GM10248 (cell line): ENCODE measurements at regions not wholly inside any gene's neighbourhood (a gene's known extent, or its start where the extent isn't known, plus 50 kb on each side); places are given as distances from the start of the nearest gene placed in this dataset.

Experiments
- CTCF ChIA-PET: fragments of 300-600 bp; sonication (Branson Sonifier 250); formaldehyde crosslinking; extraction: SDS; loops from one replicate; lab custom pipeline; 2021; ENCODE audit warnings: antibody characterized with exemption; lab: Yijun Ruan, JAX
- POLR2A ChIA-PET: fragments of 350-650 bp; sonication (Branson Sonifier 250); formaldehyde crosslinking; extraction: SDS; loops from one replicate; lab custom pipeline; 2020; ENCODE audit warnings: antibody characterized with exemption; lab: Yijun Ruan, JAX
- DNase-seq: peaks from one replicate; pipeline ENCODE4 v3.0.0; 2012; ENCODE audit errors: extremely low spot score
- TF ChIP-seq, protein P1 (sequence below): IDR thresholded peaks from 2 replicates; pipeline ENCODE4 v1.5.1; 2012; ENCODE audit warnings: mild to moderate bottlenecking, low read depth; ENCODE audit errors: extremely low read depth, missing control alignments, control extremely low read depth

DNA sequence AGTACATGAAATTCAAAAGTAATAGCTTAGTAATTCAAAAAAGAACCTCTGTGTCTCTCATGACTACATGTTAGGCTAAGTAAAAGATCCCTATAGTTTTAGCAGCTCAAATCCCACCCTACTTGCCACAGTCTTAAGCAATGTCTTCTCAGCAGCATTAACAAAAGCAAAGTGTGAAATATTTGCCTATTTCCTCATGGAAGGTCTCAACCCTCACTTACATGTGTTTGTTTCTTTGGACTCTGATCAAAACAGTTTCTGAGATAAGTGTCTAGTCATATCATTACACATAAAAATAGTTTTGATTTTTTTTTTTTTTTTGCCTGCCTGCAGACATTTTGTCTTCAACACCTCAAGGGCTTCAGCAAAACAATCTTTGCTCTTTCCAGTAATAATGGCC is 310.5 kb downstream of the CETN3 start:
- ChIA-PET CTCF (interaction anchor here (1.6 kb wide), 1 partner anchor 15 kb away, joined by 3 read pairs; no protein-coding TSS in a partner anchor), POLR2A (no interaction called here)
- DNase-seq: no peak
- TF ChIP-seq, protein P1, sequence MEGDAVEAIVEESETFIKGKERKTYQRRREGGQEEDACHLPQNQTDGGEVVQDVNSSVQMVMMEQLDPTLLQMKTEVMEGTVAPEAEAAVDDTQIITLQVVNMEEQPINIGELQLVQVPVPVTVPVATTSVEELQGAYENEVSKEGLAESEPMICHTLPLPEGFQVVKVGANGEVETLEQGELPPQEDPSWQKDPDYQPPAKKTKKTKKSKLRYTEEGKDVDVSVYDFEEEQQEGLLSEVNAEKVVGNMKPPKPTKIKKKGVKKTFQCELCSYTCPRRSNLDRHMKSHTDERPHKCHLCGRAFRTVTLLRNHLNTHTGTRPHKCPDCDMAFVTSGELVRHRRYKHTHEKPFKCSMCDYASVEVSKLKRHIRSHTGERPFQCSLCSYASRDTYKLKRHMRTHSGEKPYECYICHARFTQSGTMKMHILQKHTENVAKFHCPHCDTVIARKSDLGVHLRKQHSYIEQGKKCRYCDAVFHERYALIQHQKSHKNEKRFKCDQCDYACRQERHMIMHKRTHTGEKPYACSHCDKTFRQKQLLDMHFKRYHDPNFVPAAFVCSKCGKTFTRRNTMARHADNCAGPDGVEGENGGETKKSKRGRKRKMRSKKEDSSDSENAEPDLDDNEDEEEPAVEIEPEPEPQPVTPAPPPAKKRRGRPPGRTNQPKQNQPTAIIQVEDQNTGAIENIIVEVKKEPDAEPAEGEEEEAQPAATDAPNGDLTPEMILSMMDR: no peak

GRCh38 chr5:90097082-90097477 is 312.5 kb downstream of the CETN3 start:
- CTCF ChIA-PET: no interaction called here
- TF ChIP-seq, protein P1: no peak
- DNase-seq: no peak
- POLR2A ChIA-PET: no interaction called here

- no peak for DNase-seq
- ChIA-PET POLR2A (no interaction called here), CTCF (no interaction called here)
- TF ChIP-seq, protein P1: no peak
These were observed 313.0 kb downstream of the CETN3 start for GRCh38 chr5:90096415-90097081.

DNA sequence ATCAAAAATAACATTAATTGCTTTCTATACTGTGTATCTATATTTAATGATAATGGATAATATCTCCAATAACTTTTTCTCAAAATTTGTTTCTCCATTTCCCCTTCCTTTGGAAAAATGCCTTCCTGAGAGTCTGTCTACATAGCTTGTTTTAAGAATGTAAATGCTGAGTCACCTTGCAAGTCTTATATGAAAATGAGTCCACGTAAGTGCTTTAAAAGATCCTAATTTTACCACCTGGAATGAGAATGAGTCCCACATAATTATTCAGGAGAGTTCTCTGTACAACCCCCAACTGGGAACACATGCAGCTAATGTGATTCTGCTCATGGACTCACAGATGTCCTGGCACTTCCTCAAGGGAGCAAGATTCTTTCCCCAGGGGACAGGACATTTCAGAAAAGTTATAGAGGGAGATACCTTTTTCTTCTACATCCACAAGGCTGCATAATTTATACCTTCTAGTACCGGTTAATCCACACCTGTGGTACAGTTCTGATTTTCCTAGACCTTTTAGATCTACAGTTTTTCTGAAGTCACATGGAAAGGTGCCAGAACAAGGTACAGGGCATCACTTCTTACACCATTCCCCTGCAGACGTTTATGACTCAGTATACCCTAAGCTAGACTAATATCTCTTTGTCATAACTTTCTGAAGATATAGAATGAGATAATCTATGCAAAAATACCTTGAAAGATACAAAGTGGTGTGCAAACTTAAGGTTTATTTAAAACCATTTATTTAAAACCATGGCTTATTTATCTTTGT is 314.1 kb downstream of the CETN3 start:
- TF ChIP-seq, protein P1: no peak
- ChIA-PET POLR2A (no interaction called here), CTCF (interaction anchor here (1.8 kb wide), 1 partner anchor 12 kb away, joined by 6 read pairs; no protein-coding TSS in a partner anchor)
- DNase-seq: no peak

GRCh38 chr5:90093751-90094485 is 315.6 kb downstream of the CETN3 start:
- POLR2A ChIA-PET: no interaction called here
- TF ChIP-seq, protein P1: no peak
- CTCF ChIA-PET: interaction anchor here (0.8 to 1.8 kb wide), 2 partner anchors 9 to 10 kb away, joined by 3 to 6 read pairs; no protein-coding TSS in a partner anchor
- DNase-seq: no peak

DNA sequence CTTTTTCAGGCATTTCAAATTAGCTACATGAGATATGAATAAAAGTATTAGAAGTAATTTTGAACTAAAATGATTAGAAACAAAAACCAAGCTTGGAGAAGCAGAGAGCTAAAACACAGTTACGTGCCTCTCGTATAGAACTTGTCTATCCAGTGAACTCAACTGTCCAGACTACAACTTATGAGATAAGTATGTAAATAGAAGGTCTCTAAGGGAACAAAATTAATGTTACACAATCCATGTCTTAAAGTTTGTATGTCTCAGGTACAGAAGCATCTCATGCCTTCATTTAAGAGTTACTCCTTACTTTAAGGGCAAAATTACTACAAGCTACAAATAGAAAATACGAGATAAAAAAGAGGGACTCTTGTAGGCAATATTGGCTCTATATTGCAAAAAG is 316.8 kb downstream of the CETN3 start:
- no peak for DNase-seq
- TF ChIP-seq, protein P1: no peak
- ChIA-PET CTCF (no interaction called here), POLR2A (no interaction called here)
